WI38 (cell line): ENCODE measurements at regions not wholly inside any gene's neighbourhood (a gene's known extent, or its start where the extent isn't known, plus 50 kb on each side); places are given as distances from the start of the nearest gene placed in this dataset.

ENCODE experiments used
- H3K4me3 ChIP-seq: 2 replicates; pipeline ENCODE4 v1.5.1; 2011; ENCODE audit warnings: low read depth, mild to moderate bottlenecking, control low read depth, low read length
- CTCF ChIP-seq: IDR thresholded peaks from 2 replicates; pipeline ENCODE4 v1.5.1; 2012; ENCODE audit warnings: low read depth, mild to moderate bottlenecking, control low read depth, low read length

- no peak for TF ChIP-seq CTCF
- H3K4me3 ChIP-seq = no peak overlapping the region
Measured at GRCh38 chr2:221337957-221338685, 234.0 kb downstream of the EPHA4 start.

- TF ChIP-seq CTCF = no peak
Measured at GRCh38 chr2:221342388-221342787, 229.7 kb downstream of the EPHA4 start.

GRCh38 chr2:221343524-221343923, 228.6 kb downstream of the EPHA4 start:
- no peak overlapping the region for H3K4me3 ChIP-seq
- no peak for TF ChIP-seq CTCF

More at GRCh38 chr2:221342388-221342787, 229.7 kb downstream of the EPHA4 start:
- H3K4me3 ChIP-seq = no peak overlapping the region

- no peak for TF ChIP-seq CTCF
- no peak overlapping the region for H3K4me3 ChIP-seq
Measured at GRCh38 chr2:221345516-221345915, 226.6 kb downstream of the EPHA4 start.

GRCh38 chr2:221346411-221346810, 225.7 kb downstream of the EPHA4 start:
- no peak for TF ChIP-seq CTCF
- no peak overlapping the region for H3K4me3 ChIP-seq

GRCh38 chr2:221347471-221347870, 224.6 kb downstream of the EPHA4 start:
- no peak for TF ChIP-seq CTCF
- no peak overlapping the region for H3K4me3 ChIP-seq

- no peak for TF ChIP-seq CTCF
- no peak overlapping the region for H3K4me3 ChIP-seq
Measured at GRCh38 chr2:221350616-221351015, 221.5 kb downstream of the EPHA4 start.
